ENCODE measurements at regions not wholly inside any gene's neighbourhood (a gene's known extent, or its start where the extent isn't known, plus 50 kb on each side); places are given as distances from the start of the nearest gene placed in this dataset.

GRCh38 chr10:58003945-58004344, 263.7 kb downstream of the IPMK start:
- DNase-seq = no peak

GRCh38 chr10:58001159-58001558, 266.5 kb downstream of the IPMK start:
- no peak for DNase-seq

- no peak for DNase-seq
Measured at GRCh38 chr10:57996536-57996935, 271.2 kb downstream of the IPMK start.

GRCh38 chr10:57993302-57993701, 274.4 kb downstream of the IPMK start:
- no peak for DNase-seq

- DNase-seq = peak; percentile 24
Measured at GRCh38 chr10:57992321-57993077, 275.2 kb downstream of the IPMK start.

- DNase-seq = no peak
Measured at GRCh38 chr10:57988964-57989363, 278.7 kb downstream of the IPMK start.

- no peak for DNase-seq
Measured at GRCh38 chr10:57987055-57987721, 280.5 kb downstream of the IPMK start.

- no peak for DNase-seq
Measured at GRCh38 chr10:57986422-57986821, 281.3 kb downstream of the IPMK start.

GRCh38 chr10:57983281-57983791, 284.4 kb downstream of the IPMK start:
- DNase-seq = no peak

GRCh38 chr10:57982091-57982490, 285.6 kb downstream of the IPMK start:
- no peak for DNase-seq

- DNase-seq = no peak
Measured at GRCh38 chr10:57979956-57980355, 287.7 kb downstream of the IPMK start.

GRCh38 chr10:57979491-57979890, 288.2 kb downstream of the IPMK start:
- DNase-seq = no peak

- no peak for DNase-seq
Measured at GRCh38 chr10:57977262-57977661, 290.4 kb downstream of the IPMK start.

GRCh38 chr10:57973451-57973850, 294.2 kb downstream of the IPMK start:
- DNase-seq = no peak

- no peak for DNase-seq
Measured at GRCh38 chr10:57972783-57973182, 294.9 kb downstream of the IPMK start.

GRCh38 chr10:57968328-57969016, 299.2 kb downstream of the IPMK start:
- DNase-seq = no peak

GRCh38 chr10:57964351-57964750, 303.3 kb downstream of the IPMK start:
- DNase-seq = no peak

- no peak for DNase-seq
Measured at GRCh38 chr10:57963546-57963945, 304.1 kb downstream of the IPMK start.

GRCh38 chr10:57962839-57963238, 304.9 kb downstream of the IPMK start:
- DNase-seq = no peak

- DNase-seq = no peak
Measured at GRCh38 chr10:57961487-57961886, 306.2 kb downstream of the IPMK start.

GRCh38 chr10:57960406-57960805, 307.3 kb downstream of the IPMK start:
- no peak for DNase-seq

- no peak for DNase-seq
Measured at GRCh38 chr10:57959318-57960006, 308.2 kb downstream of the IPMK start.

- no peak for DNase-seq
Measured at GRCh38 chr10:57955076-57955475, 312.6 kb downstream of the IPMK start.

Data from NCI-H524 treated with DMSO at 0.1 percent for 48 hours (cell line).